ENCODE measurements at regions not wholly inside any gene's neighbourhood (a gene's known extent, or its start where the extent isn't known, plus 50 kb on each side); places are given as distances from the start of the nearest gene placed in this dataset.

GRCh38 chr14:55835985-55836384 lies 256.0 kb downstream of the KTN1 start:
- WGBS, result 73% methylated on average over 3 of the region's 3 CpGs
- H3K27ac ChIP-seq (ENCODE audit: low read depth in 1 of 2, low read length in 2 of 2), result no peak overlapping the region

DNA sequence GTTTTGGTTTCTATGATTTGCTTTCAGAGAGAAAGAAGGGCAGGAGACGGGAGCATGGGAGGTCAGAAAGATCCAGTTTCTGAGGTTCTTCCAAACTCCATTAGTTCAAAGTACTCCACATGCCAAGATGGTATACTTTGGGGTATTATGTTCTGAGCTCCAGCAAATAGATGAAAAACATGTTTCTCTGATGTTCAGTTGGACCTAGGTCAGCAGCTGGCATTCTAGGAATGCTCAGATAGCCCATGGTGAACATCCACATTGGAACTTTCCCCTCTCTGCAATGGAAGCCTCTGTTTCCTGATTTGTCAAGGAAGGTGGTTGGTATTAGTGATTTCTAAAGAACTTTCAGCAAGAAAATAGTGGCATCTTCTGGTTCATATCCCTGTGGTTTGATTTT lies 257.5 kb downstream of the KTN1 start:
- Histone ChIP-seq H3K27me3 (ENCODE audit: control insufficient read depth in 4 of 4, insufficient read depth in 4 of 4, low read length in 3 of 4) (no peaks in the 10 kb centered on the region), H3K36me3 (ENCODE audit: control insufficient read depth in 4 of 4, insufficient read depth in 3 of 4, low read depth in 1 of 4, low read length in 3 of 4) (no peaks in the 10 kb centered on the region), H3K4me1 (ENCODE audit: control insufficient read depth in 4 of 4, insufficient read depth in 4 of 4, low read length in 3 of 4) (no peaks in the 10 kb centered on the region), H3K4me3 (ENCODE audit: low read depth in 1 of 3, low read length in 3 of 3) (no peak overlapping the region), H3K27ac (ENCODE audit: low read depth in 1 of 2, low read length in 2 of 2) (no peak overlapping the region), H3K9ac (ENCODE audit: low read depth in 1 of 2, low read length in 2 of 2) (no peak overlapping the region), H3K9me3 (ENCODE audit: control insufficient read depth in 4 of 4, low read length in 3 of 4) (peaks cover 0 to 1% (median 0%) of the 10 kb centered on the region in 4 donors)
- no peak for DNase-seq (ENCODE audit: low spot score)
- TF ChIP-seq HNF4G (IDR thresholded peaks at IDR 0.05), result no peak
- TF ChIP-seq SP1 (IDR thresholded peaks at IDR 0.05), result no peak
- 82% methylated on average over 1 of the region's 1 CpG for WGBS

More at GRCh38 chr14:55835985-55836384, 256.0 kb downstream of the KTN1 start:
- no peak overlapping the region for H3K9ac ChIP-seq (ENCODE audit: low read depth in 1 of 2, low read length in 2 of 2)
- no peaks in the 10 kb centered on the region for H3K27me3 ChIP-seq (ENCODE audit: control insufficient read depth in 4 of 4, insufficient read depth in 4 of 4, low read length in 3 of 4)
- TF ChIP-seq HNF4G (IDR thresholded peaks at IDR 0.05) (no peak), TAF1 (conservative IDR thresholded peaks at IDR 0.05) (no peak), EGR1 (IDR thresholded peaks at IDR 0.05; ENCODE audit: low read depth in 2 of 2) (no peak), JUND (IDR thresholded peaks at IDR 0.05) (no peak), YY1 (IDR thresholded peaks at IDR 0.05) (no peak), FOXA2 (IDR thresholded peaks at IDR 0.05) (no peak), GABPA (IDR thresholded peaks at IDR 0.05 in 1 of 2, conservative IDR thresholded peaks at IDR 0.05 in 1 of 2) (no peak), HNF4A (conservative IDR thresholded peaks at IDR 0.05) (no peak), RAD21 (IDR thresholded peaks at IDR 0.05) (no peak), RXRA (IDR thresholded peaks at IDR 0.05) (no peak)
- TF ChIP-seq, protein P1, sequence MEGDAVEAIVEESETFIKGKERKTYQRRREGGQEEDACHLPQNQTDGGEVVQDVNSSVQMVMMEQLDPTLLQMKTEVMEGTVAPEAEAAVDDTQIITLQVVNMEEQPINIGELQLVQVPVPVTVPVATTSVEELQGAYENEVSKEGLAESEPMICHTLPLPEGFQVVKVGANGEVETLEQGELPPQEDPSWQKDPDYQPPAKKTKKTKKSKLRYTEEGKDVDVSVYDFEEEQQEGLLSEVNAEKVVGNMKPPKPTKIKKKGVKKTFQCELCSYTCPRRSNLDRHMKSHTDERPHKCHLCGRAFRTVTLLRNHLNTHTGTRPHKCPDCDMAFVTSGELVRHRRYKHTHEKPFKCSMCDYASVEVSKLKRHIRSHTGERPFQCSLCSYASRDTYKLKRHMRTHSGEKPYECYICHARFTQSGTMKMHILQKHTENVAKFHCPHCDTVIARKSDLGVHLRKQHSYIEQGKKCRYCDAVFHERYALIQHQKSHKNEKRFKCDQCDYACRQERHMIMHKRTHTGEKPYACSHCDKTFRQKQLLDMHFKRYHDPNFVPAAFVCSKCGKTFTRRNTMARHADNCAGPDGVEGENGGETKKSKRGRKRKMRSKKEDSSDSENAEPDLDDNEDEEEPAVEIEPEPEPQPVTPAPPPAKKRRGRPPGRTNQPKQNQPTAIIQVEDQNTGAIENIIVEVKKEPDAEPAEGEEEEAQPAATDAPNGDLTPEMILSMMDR (IDR thresholded peaks at IDR 0.05; ENCODE audit: low read depth, low read length, missing input control), result no peak
- TF ChIP-seq, protein P2, sequence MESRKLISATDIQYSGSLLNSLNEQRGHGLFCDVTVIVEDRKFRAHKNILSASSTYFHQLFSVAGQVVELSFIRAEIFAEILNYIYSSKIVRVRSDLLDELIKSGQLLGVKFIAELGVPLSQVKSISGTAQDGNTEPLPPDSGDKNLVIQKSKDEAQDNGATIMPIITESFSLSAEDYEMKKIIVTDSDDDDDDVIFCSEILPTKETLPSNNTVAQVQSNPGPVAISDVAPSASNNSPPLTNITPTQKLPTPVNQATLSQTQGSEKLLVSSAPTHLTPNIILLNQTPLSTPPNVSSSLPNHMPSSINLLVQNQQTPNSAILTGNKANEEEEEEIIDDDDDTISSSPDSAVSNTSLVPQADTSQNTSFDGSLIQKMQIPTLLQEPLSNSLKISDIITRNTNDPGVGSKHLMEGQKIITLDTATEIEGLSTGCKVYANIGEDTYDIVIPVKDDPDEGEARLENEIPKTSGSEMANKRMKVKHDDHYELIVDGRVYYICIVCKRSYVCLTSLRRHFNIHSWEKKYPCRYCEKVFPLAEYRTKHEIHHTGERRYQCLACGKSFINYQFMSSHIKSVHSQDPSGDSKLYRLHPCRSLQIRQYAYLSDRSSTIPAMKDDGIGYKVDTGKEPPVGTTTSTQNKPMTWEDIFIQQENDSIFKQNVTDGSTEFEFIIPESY (IDR thresholded peaks at IDR 0.05), result no peak
- TF ChIP-seq, protein P3, sequence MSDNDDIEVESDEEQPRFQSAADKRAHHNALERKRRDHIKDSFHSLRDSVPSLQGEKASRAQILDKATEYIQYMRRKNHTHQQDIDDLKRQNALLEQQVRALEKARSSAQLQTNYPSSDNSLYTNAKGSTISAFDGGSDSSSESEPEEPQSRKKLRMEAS (IDR thresholded peaks at IDR 0.05), result no peak
- TF ChIP-seq, protein P4, sequence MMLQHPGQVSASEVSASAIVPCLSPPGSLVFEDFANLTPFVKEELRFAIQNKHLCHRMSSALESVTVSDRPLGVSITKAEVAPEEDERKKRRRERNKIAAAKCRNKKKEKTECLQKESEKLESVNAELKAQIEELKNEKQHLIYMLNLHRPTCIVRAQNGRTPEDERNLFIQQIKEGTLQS (IDR thresholded peaks at IDR 0.05), result no peak
- TF ChIP-seq, protein P5, sequence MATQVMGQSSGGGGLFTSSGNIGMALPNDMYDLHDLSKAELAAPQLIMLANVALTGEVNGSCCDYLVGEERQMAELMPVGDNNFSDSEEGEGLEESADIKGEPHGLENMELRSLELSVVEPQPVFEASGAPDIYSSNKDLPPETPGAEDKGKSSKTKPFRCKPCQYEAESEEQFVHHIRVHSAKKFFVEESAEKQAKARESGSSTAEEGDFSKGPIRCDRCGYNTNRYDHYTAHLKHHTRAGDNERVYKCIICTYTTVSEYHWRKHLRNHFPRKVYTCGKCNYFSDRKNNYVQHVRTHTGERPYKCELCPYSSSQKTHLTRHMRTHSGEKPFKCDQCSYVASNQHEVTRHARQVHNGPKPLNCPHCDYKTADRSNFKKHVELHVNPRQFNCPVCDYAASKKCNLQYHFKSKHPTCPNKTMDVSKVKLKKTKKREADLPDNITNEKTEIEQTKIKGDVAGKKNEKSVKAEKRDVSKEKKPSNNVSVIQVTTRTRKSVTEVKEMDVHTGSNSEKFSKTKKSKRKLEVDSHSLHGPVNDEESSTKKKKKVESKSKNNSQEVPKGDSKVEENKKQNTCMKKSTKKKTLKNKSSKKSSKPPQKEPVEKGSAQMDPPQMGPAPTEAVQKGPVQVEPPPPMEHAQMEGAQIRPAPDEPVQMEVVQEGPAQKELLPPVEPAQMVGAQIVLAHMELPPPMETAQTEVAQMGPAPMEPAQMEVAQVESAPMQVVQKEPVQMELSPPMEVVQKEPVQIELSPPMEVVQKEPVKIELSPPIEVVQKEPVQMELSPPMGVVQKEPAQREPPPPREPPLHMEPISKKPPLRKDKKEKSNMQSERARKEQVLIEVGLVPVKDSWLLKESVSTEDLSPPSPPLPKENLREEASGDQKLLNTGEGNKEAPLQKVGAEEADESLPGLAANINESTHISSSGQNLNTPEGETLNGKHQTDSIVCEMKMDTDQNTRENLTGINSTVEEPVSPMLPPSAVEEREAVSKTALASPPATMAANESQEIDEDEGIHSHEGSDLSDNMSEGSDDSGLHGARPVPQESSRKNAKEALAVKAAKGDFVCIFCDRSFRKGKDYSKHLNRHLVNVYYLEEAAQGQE (IDR thresholded peaks at IDR 0.05), result no peak
- no peaks in the 10 kb centered on the region for H3K36me3 ChIP-seq (ENCODE audit: control insufficient read depth in 4 of 4, insufficient read depth in 3 of 4, low read depth in 1 of 4, low read length in 3 of 4)
- H3K4me3 ChIP-seq (ENCODE audit: low read depth in 1 of 3, low read length in 3 of 3), result no peak overlapping the region
- H3K9me3 ChIP-seq (ENCODE audit: control insufficient read depth in 4 of 4, low read length in 3 of 4), result peaks cover 0 to 1% (median 0%) of the 10 kb centered on the region in 4 donors
- no peak for DNase-seq (ENCODE audit: low spot score)
- no peaks in the 10 kb centered on the region for H3K4me1 ChIP-seq (ENCODE audit: control insufficient read depth in 4 of 4, insufficient read depth in 4 of 4, low read length in 3 of 4)

Measured in liver (tissue), 8 donors.